ENCODE measurements at regions not wholly inside any gene's neighbourhood (a gene's known extent, or its start where the extent isn't known, plus 50 kb on each side); places are given as distances from the start of the nearest gene placed in this dataset.

- intact Hi-C loops (cut with DNase I) = no loop called here
- no peak for DNase-seq (ENCODE audit: low spot score in 2 of 2)
- Histone ChIP-seq H3K36me3 (no peaks in the 10 kb centered on the region), H3K4me3 (no peak overlapping the region), H3K9me3 (no peaks in the 10 kb centered on the region), H3K27me3 (no peaks in the 10 kb centered on the region), H3K27ac (no peak overlapping the region), H3K4me1 (no peaks in the 10 kb centered on the region)
- no peak for TF ChIP-seq CTCF (IDR thresholded peaks at IDR 0.05)
These were observed 153.3 kb downstream of the YIPF5 start for GRCh38 chr5:144017119-144017518.

- no peak overlapping the region for H3K4me3 ChIP-seq
- intact Hi-C loops (cut with DNase I) = no loop called here
- H3K27ac ChIP-seq = no peak overlapping the region
- H3K27me3 ChIP-seq = no peaks in the 10 kb centered on the region
- DNase-seq (ENCODE audit: low spot score in 2 of 2) = no peak
- no peaks in the 10 kb centered on the region for H3K4me1 ChIP-seq
- no peaks in the 10 kb centered on the region for H3K9me3 ChIP-seq
- no peaks in the 10 kb centered on the region for H3K36me3 ChIP-seq
- no peak for TF ChIP-seq CTCF (IDR thresholded peaks at IDR 0.05)
These were observed 152.8 kb downstream of the YIPF5 start for GRCh38 chr5:144017631-144018030.

GRCh38 chr5:144024090-144024489 lies 146.4 kb downstream of the YIPF5 start:
- no peaks in the 10 kb centered on the region for H3K9me3 ChIP-seq
- peaks cover 0 to 7% of the 10 kb centered on the region in 2 donors for H3K4me1 ChIP-seq
- no peak overlapping the region for H3K27ac ChIP-seq
- no peak for TF ChIP-seq CTCF (IDR thresholded peaks at IDR 0.05)
- H3K4me3 ChIP-seq = no peak overlapping the region
- no peak for DNase-seq (ENCODE audit: low spot score in 2 of 2)
- intact Hi-C loops (cut with DNase I) = no loop called here
- H3K27me3 ChIP-seq = no peaks in the 10 kb centered on the region
- H3K36me3 ChIP-seq = no peaks in the 10 kb centered on the region

GRCh38 chr5:144024545-144024944 lies 145.9 kb downstream of the YIPF5 start:
- no peak for TF ChIP-seq CTCF (IDR thresholded peaks at IDR 0.05)
- no peak overlapping the region for H3K27ac ChIP-seq
- H3K27me3 ChIP-seq = no peaks in the 10 kb centered on the region
- intact Hi-C loops (cut with DNase I) = no loop called here
- H3K9me3 ChIP-seq = no peaks in the 10 kb centered on the region
- H3K36me3 ChIP-seq = no peaks in the 10 kb centered on the region
- no peak overlapping the region for H3K4me3 ChIP-seq
- H3K4me1 ChIP-seq = peaks cover 0 to 7% of the 10 kb centered on the region in 2 donors
- DNase-seq (ENCODE audit: low spot score in 2 of 2) = no peak

- Histone ChIP-seq H3K4me3 (no peak overlapping the region), H3K36me3 (no peaks in the 10 kb centered on the region), H3K4me1 (peaks cover 0 to 7% of the 10 kb centered on the region in 2 donors), H3K9me3 (no peaks in the 10 kb centered on the region), H3K27me3 (no peaks in the 10 kb centered on the region), H3K27ac (no peak overlapping the region)
- no peak for DNase-seq (ENCODE audit: low spot score in 2 of 2)
- intact Hi-C loops (cut with DNase I) = no loop called here
- TF ChIP-seq CTCF (IDR thresholded peaks at IDR 0.05) = no peak
These were observed 144.2 kb downstream of the YIPF5 start for GRCh38 chr5:144026286-144026685.

- intact Hi-C loops (cut with DNase I) = no loop called here
- DNase-seq (ENCODE audit: low spot score in 2 of 2) = no peak
- H3K4me1 ChIP-seq = peaks cover 0 to 7% of the 10 kb centered on the region in 2 donors
- no peaks in the 10 kb centered on the region for H3K9me3 ChIP-seq
- no peak overlapping the region for H3K27ac ChIP-seq
- peak overlapping the region in 1 of 2 donors; percentile 7 for H3K4me3 ChIP-seq
- H3K36me3 ChIP-seq = no peaks in the 10 kb centered on the region
- H3K27me3 ChIP-seq = no peaks in the 10 kb centered on the region
- TF ChIP-seq CTCF (IDR thresholded peaks at IDR 0.05) = no peak
These were observed 142.4 kb downstream of the YIPF5 start for GRCh38 chr5:144028058-144028457.
